ENCODE measurements at regions not wholly inside any gene's neighbourhood (a gene's known extent, or its start where the extent isn't known, plus 50 kb on each side); places are given as distances from the start of the nearest gene placed in this dataset.

DNA sequence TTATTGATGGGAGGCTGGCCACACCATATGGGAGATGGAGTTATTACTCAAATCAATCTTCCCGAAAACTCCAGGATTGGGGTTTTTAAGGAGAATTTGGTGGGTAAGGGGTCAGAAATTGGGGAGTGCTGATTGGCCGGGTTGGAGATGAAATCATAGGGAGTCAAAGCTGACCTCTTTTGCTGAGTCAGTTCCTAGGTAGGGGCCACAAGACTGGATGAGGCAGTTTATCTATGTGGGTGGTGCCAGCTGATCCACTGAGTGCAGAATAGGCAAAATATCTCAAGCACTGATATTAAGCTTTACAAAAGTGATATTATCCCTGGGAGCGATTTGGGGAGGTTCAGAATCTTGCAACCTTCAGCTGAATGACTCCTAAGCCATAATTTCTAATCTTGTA is 75.7 kb upstream of the CLINT1 start:
- Histone ChIP-seq H3K27ac (no peak overlapping the region), H3K9me3 (peaks cover 0 to 6% (median 0%) of the 10 kb centered on the region in 3 donors), H3K36me3 (no peaks in the 10 kb centered on the region), H3K4me1 (peaks cover 7 to 43% (median 11%) of the 10 kb centered on the region in 3 donors), H3K27me3 (no peaks in the 10 kb centered on the region), H3K4me3 (no peak overlapping the region)
- TF ChIP-seq CTCF (IDR thresholded peaks at IDR 0.05) (no peak), POLR2A (IDR thresholded peaks at IDR 0.05) (no peak)
- 83 to 88% methylated on average over 3 of the region's 3 CpGs for WGBS, 2 donors
- no peak for DNase-seq
- intact Hi-C loops (cut with DNase I), result no loop called here

GRCh38 chr5:157933005-157933404 is 74.1 kb upstream of the CLINT1 start:
- no peak overlapping the region for H3K4me3 ChIP-seq
- H3K27ac ChIP-seq, result peak overlapping the region in 3 of 4 donors; percentile 28 to 65 (median 64)
- no peaks in the 10 kb centered on the region for H3K36me3 ChIP-seq
- 60 to 81% methylated on average over 5 of the region's 5 CpGs for WGBS, 2 donors
- peaks cover 7 to 43% (median 11%) of the 10 kb centered on the region in 3 donors for H3K4me1 ChIP-seq
- H3K27me3 ChIP-seq, result no peaks in the 10 kb centered on the region
- H3K9me3 ChIP-seq, result peaks cover 0 to 6% (median 0%) of the 10 kb centered on the region in 3 donors
- no peak for DNase-seq
- TF ChIP-seq CTCF (IDR thresholded peaks at IDR 0.05) (no peak), POLR2A (IDR thresholded peaks at IDR 0.05) (no peak)
- intact Hi-C loops (cut with DNase I), result no loop called here

- Histone ChIP-seq H3K36me3 (no peaks in the 10 kb centered on the region), H3K4me1 (peaks cover 7 to 46% (median 11%) of the 10 kb centered on the region in 3 donors), H3K9me3 (peaks cover 0 to 6% (median 0%) of the 10 kb centered on the region in 3 donors), H3K27ac (no peak overlapping the region), H3K4me3 (no peak overlapping the region), H3K27me3 (no peaks in the 10 kb centered on the region)
- 27 to 40% methylated on average over 7 of the region's 7 CpGs for WGBS, 2 donors
- intact Hi-C loops (cut with DNase I), result no loop called here
- DNase-seq, result no peak
- TF ChIP-seq CTCF (IDR thresholded peaks at IDR 0.05), result no peak
- no peak for TF ChIP-seq POLR2A (IDR thresholded peaks at IDR 0.05)
These were observed 71.8 kb upstream of the CLINT1 start for GRCh38 chr5:157930710-157931109.

- H3K9me3 ChIP-seq, result no peaks in the 10 kb centered on the region
- intact Hi-C loops (cut with DNase I), result no loop called here
- H3K27me3 ChIP-seq, result no peaks in the 10 kb centered on the region
- H3K36me3 ChIP-seq, result no peaks in the 10 kb centered on the region
- no peak for DNase-seq
- WGBS, 2 donors, result 76 to 86% methylated on average over 4 of the region's 4 CpGs
- H3K4me1 ChIP-seq, result peaks cover 9 to 45% (median 11%) of the 10 kb centered on the region in 3 donors
- H3K4me3 ChIP-seq, result no peak overlapping the region
- TF ChIP-seq CTCF (IDR thresholded peaks at IDR 0.05) (no peak), POLR2A (IDR thresholded peaks at IDR 0.05) (no peak)
- H3K27ac ChIP-seq, result no peak overlapping the region
These were observed 68.0 kb upstream of the CLINT1 start for GRCh38 chr5:157926977-157927376.

DNA sequence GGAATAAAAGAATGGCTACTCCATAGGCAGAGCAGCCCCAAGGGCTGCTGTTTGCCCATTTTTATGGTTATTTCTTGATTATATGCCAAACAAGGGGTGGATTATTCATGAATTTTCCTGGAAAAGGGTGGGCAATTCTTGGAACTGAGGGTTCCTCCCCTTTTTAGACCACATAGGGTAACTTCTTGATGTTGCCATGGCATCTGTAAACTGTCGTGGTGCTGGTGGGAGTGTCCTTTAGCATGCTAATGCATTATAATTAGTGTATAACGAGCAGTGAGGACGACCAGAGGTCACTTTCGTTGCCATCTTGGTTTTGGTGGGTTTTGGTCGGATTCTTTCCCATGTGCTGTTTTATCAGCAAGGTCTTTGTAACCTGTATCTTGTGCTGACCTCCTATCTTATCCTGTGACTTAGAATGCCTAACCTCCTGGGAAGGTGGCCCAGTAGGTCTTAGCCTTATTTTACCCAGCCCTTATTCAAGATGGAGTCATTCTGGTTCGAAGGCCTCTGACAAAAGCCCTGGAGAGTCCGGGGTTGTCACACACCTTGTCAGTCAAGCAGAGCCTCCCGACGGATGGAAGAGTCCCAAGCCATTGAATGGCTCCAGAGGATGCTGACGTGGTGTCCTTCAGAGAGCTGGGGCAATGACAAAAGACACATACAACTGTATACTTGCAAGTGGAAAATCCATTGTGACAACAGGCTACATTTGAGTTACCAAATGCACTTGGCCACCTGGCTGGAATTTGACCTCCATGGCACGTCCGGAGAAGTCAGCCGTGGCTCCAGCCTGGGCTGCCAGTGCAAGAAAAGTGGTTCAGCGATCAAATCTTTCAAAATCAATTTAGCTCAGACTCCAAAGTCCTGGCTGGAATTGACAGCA is 67.1 kb upstream of the CLINT1 start:
- no peaks in the 10 kb centered on the region for H3K27me3 ChIP-seq
- no peak for TF ChIP-seq POLR2A (IDR thresholded peaks at IDR 0.05)
- no peak for TF ChIP-seq CTCF (IDR thresholded peaks at IDR 0.05)
- DNase-seq, result no peak
- H3K9me3 ChIP-seq, result no peaks in the 10 kb centered on the region
- H3K27ac ChIP-seq, result peak overlapping the region in 3 of 4 donors; percentile 66 to 74 (median 71)
- WGBS, 2 donors, result 81 to 85% methylated on average over 8 to 9 of the region's 14 CpGs
- no peak overlapping the region for H3K4me3 ChIP-seq
- no peaks in the 10 kb centered on the region for H3K36me3 ChIP-seq
- intact Hi-C loops (cut with DNase I), result no loop called here
- peaks cover 7 to 40% (median 9%) of the 10 kb centered on the region in 3 donors for H3K4me1 ChIP-seq
